Bronchial epithelial cell (primary cell): ENCODE measurements at regions not wholly inside any gene's neighbourhood (a gene's known extent, or its start where the extent isn't known, plus 50 kb on each side); places are given as distances from the start of the nearest gene placed in this dataset.
"Not testable (repeated sequence)": the region's sequence is repeated elsewhere in the genome, so short reads cannot be mapped to it uniquely, and the experiment has no call there.

Experiments used
- DNase-seq: peaks from one replicate; pipeline ENCODE4 v3.0.0-alpha.2; 2010; ENCODE audit warnings: low read depth
- FAIRE-seq: peaks from 2 replicates; lab custom pipeline; 2011; peaks lifted over from hg19 to GRCh38; lab: Jason Lieb, UNC
- H3K27me3 ChIP-seq: 2 replicates; pipeline ENCODE4 v1.5.1; 2011; ENCODE audit warnings: low read length; ENCODE audit not compliant: control insufficient read depth, insufficient read depth
- H3K36me3 ChIP-seq: 2 replicates; pipeline ENCODE4 v1.5.1; 2011; ENCODE audit warnings: low read length; ENCODE audit not compliant: control insufficient read depth, insufficient read depth
- H3K4me3 ChIP-seq: 2 replicates; pipeline ENCODE4 v1.5.1; 2011; ENCODE audit warnings: mild to moderate bottlenecking, low read depth, low read length, control low read depth
- CTCF ChIP-seq: IDR thresholded peaks from 2 replicates; pipeline ENCODE4 v1.5.1; 2011; ENCODE audit warnings: mild to moderate bottlenecking, moderate library complexity, low read length, control low read depth, inconsistent platforms; ENCODE audit not compliant: insufficient read depth, severe bottlenecking

DNA sequence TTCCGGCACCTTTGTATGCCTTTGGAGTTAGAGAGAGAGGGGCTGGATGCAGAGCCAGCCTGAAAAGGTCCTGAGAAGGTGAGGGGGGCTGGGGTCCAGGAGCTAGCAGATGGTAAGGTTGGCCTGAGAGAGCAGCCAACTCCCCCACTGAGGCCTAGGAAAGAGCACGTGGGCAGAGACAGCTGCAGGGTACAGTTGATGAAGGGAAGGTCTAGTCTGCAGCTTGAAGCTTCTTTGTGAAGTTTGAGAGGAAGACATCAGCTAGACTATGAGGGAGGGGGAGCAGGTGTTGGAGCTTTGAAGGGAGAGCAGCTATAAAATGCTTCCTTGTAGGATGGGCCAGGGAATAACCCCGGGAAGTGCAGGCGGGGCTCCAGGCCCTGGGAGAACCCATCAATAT lies 289.3 kb upstream of the AMIGO2 start:
- H3K4me3 ChIP-seq = no peak overlapping the region
- no peaks in the 10 kb centered on the region for H3K36me3 ChIP-seq
- DNase-seq (no peak), FAIRE-seq (no peak)
- no peaks in the 10 kb centered on the region for H3K27me3 ChIP-seq
- TF ChIP-seq CTCF = no peak

- FAIRE-seq = no peak
- Histone ChIP-seq H3K27me3 (no peaks in the 10 kb centered on the region), H3K36me3 (no peaks in the 10 kb centered on the region), H3K4me3 (no peak overlapping the region)
- no peak for DNase-seq
- no peak for TF ChIP-seq CTCF
Measured at GRCh38 chr12:47367912-47368537, 288.3 kb upstream of the AMIGO2 start.

DNA sequence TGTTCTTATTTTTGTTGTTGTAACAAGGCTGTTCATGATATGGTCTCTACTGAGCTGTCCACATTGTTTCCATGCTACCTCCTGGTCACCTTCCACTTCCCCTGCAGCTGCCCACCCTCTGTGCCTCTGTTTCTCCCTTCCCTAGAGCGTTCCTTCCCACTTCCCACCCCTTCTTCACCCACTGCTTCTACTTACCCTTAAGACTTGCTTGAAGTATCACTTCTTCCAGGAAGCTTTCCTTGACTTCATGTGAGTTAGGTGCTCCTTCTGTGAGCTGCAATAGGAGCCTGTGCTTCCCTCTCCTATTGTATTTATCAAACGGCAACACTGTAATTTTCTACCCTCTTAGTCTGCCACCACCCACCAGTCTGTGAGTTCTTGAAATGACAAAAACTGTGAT lies 286.8 kb upstream of the AMIGO2 start:
- no peak for FAIRE-seq
- no peak for TF ChIP-seq CTCF
- Histone ChIP-seq H3K4me3 (no peak overlapping the region), H3K36me3 (no peaks in the 10 kb centered on the region), H3K27me3 (no peaks in the 10 kb centered on the region)
- DNase-seq = no peak

GRCh38 chr12:47366157-47366556 lies 286.4 kb upstream of the AMIGO2 start:
- no peak overlapping the region for H3K4me3 ChIP-seq
- FAIRE-seq = no peak
- H3K36me3 ChIP-seq = no peaks in the 10 kb centered on the region
- no peak for TF ChIP-seq CTCF
- DNase-seq = no peak
- no peaks in the 10 kb centered on the region for H3K27me3 ChIP-seq

GRCh38 chr12:47365443-47366076 lies 285.8 kb upstream of the AMIGO2 start:
- not testable (repeated sequence) for DNase-seq, FAIRE-seq, H3K4me3 ChIP-seq, H3K36me3 ChIP-seq, H3K27me3 ChIP-seq

GRCh38 chr12:47364261-47364660 lies 284.5 kb upstream of the AMIGO2 start:
- no peaks in the 10 kb centered on the region for H3K36me3 ChIP-seq
- no peak overlapping the region for H3K4me3 ChIP-seq
- DNase-seq (no peak), FAIRE-seq (no peak)
- no peaks in the 10 kb centered on the region for H3K27me3 ChIP-seq
- TF ChIP-seq CTCF = no peak
